ENCODE measurements at regions not wholly inside any gene's neighbourhood (a gene's known extent, or its start where the extent isn't known, plus 50 kb on each side); places are given as distances from the start of the nearest gene placed in this dataset.
"Not testable (repeated sequence)": the region's sequence is repeated elsewhere in the genome, so short reads cannot be mapped to it uniquely, and the experiment has no call there.

DNA sequence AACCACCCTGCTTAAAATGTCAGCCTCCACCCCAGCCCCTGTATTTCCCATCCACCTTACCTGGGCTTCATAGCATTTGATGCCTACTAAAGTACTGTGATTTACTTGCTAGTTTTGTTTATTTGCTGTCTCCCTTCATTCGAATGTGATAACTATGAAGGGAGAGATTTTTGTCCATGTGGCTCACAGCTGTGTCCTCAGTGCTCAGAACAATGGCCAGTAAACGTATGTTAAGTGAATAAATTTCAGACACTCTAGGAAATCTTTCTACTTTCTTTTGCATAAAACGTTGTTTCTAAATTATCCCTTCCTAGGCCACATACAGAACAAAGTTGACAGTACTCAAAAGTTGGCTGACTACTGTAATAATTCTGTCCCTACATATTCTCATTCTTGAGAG, 114.7 kb upstream of the OTUD4 start:
- no peak for DNase-seq

DNA sequence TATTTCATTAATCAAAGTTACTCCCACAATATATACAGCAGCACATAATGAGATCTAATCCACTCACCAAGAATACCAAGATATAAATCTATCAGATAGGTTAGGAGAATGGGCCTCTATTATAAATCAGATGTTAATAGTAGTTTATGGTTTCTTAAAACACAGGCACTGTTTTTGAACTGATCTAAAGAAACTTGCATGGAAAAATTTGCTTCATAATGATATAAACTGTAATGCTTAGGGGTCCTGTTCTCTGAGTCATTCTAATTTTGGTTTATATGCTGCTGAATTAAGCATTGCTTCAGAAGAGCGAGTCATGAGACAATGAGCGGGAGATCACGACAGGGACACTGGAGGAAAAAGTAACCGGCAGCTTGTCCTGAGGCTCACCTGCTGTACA, 113.3 kb upstream of the OTUD4 start:
- DNase-seq = no peak

GRCh38 chr4:145290955-145291354, 110.6 kb upstream of the OTUD4 start:
- DNase-seq = no peak

DNA sequence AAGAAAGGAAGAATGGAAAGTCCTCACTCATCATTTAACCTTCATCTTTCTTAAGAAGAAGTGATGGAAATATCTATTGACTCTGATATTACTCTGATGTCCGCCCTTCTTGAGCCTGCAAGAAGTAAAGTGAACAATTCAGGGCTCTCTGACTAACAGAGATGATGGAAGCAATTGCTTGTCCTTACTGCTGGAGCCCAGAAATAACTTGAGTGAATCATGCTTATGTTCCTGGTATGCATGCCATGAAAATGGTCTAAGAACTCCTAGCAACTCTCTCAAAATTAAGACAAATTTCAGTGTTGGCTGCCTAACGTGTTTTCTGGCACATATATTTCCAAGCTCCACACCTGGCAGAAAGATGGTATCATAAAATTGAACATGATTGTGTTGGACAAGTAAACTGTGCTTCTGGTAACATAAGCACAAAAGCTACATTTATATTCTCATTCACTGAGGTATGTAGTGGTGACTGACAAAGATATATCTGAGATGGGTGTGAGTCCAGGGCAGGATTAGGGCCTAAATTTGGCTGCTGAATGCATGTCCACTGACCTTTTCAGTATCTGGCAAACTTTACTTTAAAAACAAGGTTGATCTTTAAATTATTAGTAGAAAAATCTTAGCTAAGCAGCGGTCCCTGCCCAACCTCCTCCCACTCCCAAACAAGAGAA, 109.2 kb upstream of the OTUD4 start:
- no peak for DNase-seq

- no peak for DNase-seq
These were observed 107.0 kb upstream of the OTUD4 start for GRCh38 chr4:145287351-145287750.

DNA sequence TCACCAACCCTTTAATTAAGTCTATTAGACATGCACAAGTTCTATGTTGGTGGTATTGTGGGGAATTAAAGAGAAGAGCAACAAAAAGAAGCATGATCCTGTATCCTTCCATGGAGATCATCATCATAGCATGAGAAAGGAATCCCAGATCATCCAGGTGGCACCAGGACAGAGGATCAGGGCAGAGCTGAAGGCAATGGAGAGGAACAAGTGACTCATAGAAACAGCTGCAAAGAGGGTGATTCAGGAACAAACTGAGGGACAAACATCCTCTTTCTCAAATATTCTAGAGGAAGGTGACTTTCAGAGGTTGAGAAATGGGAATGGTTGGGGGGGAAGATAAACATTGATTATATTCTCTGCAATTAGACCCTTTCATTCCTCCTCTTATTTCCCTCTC, 105.5 kb upstream of the OTUD4 start:
- DNase-seq = no peak

GRCh38 chr4:145283909-145284308, 103.5 kb upstream of the OTUD4 start:
- DNase-seq = no peak

DNA sequence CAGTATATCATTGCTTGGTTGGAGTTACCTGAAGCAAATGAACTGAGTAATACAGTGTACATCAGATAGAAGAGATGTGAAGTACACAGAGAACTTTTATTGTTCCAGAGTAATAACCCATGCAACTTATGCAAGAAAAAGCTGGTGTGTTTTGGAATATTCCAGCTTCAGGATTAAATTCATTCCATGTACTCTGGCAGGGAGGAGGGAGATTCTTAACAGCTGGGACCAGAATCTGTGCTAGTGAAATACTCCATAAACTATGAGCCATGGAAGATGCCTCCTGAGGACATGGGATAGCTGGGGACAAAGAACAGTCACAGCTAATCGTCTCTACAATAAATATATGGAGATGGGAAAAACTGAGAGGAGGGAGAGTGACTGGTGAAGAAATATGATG, 101.6 kb upstream of the OTUD4 start:
- no peak for DNase-seq

DNA sequence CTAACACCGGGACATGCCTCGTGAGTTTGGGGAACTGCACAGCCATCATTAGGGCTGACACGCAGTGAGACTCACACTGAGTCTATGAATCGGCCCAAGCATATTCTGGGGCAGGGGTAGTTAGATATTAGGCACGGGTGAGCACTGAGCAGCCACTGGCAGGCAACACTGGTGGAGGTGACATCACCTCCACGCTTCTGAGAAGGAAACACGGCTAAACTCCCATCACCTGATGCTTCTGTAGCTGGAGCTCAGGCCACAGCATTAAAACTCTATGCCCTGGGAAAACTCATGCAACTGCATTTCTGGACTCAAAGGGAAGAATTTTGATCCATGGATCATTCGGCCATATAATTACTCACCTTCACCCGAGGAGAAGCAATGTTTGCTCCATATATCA, 100.8 kb upstream of the OTUD4 start:
- no peak for DNase-seq

DNA sequence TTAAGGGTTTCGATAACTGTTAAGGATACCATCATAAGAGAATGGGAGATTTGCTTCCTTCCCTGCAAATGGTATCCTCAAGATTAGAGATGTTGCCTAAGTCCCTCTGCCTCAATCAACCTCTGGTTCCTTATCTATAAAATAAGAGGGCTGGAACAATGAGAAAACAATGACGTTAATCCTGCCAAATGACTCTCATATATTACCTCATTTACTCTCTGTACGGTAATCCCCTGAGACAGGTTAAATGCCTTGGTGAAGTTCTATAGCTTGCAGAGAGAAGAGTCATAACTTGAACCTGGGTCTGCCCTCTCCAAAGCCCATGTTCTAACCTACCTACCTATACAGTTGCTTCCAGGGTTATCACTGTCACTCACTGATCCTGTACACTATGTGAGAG, 100.2 kb upstream of the OTUD4 start:
- DNase-seq = no peak

DNA sequence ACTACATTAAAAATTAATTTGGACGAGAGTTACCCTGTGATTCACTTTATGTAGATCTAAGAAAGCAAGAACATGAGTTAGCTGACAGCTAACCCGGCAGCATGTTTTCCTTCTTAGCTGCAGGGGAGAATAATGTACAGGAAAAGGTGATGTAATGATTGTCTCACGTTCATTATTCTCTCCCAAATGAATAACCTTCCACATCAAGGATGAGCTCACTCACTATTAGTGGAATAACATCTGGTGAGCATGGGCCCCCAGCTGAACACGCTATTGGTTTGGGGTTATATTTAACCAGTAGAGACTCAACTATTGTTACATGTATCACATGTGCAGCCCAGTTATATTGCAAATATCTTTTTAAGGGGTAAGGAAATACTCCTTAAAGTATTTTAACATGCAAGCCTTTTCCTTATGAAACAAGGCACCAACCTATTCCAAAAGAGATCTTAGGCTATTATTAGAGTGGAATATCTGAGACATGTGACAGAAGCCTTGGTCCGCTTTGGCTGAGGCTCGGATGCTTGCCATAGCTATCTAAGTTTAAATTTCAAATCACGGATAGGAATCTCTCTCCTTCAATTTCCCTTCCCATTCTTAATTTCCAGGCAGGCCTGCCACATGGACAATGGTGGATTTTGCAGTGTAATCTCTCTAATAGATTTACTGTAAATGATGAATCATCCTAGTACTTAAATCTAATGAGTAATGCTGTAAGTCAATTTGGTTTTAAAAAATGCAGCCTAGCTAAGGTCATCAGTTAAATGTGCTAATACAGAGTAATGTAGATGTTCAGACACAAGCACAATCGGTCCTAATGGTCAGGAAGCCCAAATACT, 99.0 kb upstream of the OTUD4 start:
- no peak for DNase-seq

GRCh38 chr4:145278341-145279121, 98.1 kb upstream of the OTUD4 start:
- no peak for DNase-seq

- no peak for DNase-seq
These were observed 96.6 kb upstream of the OTUD4 start for GRCh38 chr4:145277011-145277410.

DNA sequence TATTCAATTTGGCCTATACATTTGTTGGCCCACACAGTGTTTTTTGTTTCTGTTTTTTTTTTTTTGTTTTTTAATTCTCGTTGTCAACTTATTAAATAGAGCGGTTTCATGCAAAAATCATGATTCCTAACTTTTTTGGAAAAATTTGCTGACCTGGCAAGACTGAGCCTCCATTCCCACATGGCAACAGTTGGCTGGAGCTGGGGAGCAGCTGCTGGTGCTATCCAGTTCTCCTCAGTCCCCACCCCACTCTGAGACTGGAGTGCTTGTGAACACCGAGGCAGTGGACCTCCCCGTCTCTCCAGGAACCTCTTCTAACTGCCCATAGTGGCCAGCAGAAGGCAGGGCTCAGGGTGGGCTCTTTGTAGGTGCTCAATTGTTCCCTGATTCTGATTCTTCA, 95.7 kb upstream of the OTUD4 start:
- DNase-seq = no peak

DNA sequence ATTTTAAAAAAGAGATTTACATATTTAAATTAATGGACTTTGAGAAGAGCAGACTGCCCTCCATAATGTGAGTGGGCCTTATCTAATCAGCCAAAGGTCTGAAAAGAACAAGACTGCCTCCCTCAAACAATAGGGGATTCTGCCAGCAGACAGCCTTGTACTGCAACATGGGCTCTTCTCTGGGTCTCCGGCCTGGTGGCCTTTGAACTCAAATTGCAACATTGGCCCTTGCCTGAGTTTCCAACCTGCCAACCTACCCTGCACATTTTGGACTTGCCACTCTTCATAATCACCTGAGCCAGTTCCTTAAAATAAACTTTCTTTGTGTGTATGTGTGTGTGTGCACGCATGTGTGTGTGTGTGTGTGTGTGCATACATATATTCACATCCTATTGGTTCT, 90.8 kb upstream of the OTUD4 start:
- no peak for DNase-seq

- no peak for DNase-seq
These were observed 86.5 kb upstream of the OTUD4 start for GRCh38 chr4:145266881-145267280.

GRCh38 chr4:145260091-145260490, 79.7 kb upstream of the OTUD4 start:
- DNase-seq = no peak

DNA sequence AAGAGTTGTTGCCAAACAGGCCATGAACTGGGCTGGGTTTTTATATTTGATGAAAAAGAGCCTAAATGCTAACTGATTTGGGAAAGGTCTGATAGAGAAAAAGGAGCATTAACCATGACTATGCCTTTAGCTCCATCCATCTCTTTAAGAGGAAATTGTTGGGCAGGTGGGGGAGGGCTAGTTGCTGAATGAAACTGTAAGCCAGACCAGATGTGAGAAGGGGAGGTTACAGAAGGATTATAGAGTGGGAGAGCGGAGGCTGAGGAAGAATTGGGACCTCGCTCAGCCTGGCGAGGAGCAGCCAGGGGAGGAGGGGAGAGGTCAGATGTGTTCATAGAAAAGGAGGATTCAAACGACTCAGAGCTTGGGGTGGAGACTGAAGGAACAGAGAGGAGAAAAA, 74.9 kb upstream of the OTUD4 start:
- DNase-seq = not testable (repeated sequence)

- DNase-seq = no peak
These were observed 71.8 kb upstream of the OTUD4 start for GRCh38 chr4:145252190-145252589.

DNA sequence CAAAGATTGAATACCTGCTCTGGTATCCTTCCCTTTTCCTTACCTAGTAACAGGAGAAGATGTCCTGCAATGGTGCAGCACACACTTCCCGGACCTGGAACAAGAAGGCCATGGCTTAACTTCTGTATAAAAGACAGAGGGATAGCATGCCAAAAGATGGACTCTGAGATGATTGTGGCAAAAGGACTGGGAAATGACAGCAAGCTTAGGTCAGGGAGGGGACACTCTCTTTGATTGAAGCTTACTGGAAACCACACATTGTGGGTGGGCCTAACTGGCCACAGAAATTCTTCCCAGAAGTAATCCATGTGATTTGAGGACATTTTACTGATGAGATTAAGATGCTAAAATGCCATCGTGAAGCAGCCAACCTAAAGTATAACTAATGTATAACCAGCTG, 71.0 kb upstream of the OTUD4 start:
- DNase-seq = no peak

GRCh38 chr4:145248971-145249370, 68.6 kb upstream of the OTUD4 start:
- no peak for DNase-seq

- DNase-seq = no peak
These were observed 68.1 kb upstream of the OTUD4 start for GRCh38 chr4:145248502-145248901.

DNA sequence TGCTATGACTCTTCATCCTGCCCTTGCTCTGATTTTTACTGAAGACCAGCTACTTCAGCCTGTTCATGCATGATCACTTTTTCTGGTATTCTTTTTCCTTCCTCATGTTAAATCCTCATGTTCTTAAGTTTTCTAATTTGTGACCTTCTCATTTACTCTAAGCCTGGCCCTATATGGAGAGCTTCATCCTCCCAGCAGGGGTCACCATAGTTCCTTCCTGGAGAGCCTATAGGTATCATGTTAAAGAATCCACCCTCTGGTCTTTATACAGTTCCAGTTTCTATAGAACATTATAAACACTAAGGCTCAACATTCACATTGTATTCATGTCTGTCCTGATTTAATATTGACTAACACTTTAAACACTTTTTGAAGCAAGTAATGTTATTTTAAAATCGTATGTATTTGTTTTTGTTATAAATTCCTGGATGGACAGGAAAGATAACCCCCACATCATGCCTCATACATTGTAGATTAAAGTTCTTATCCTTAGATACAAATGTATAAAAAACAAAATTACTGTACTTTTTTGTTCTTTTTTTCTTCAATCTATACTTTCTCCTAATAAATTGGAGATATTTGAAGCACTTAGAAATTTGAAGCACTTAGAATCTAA, 53.8 kb upstream of the OTUD4 start:
- DNase-seq = peak; percentile 0 to 49

Measured in SW 1271 (cell line).